GM12872 (cell line): ENCODE measurements at regions not wholly inside any gene's neighbourhood (a gene's known extent, or its start where the extent isn't known, plus 50 kb on each side); places are given as distances from the start of the nearest gene placed in this dataset.

Experiments used
- TF ChIP-seq, protein P1 (sequence below): IDR thresholded peaks from 3 replicates; pipeline ENCODE4 v1.5.1; 2011; ENCODE audit warnings: low read depth, mild to moderate bottlenecking, low read length, moderate library complexity; ENCODE audit not compliant: insufficient read depth

GRCh38 chr2:217438136-217438535 is 564.7 kb downstream of the TNS1 start:
- TF ChIP-seq, protein P1, sequence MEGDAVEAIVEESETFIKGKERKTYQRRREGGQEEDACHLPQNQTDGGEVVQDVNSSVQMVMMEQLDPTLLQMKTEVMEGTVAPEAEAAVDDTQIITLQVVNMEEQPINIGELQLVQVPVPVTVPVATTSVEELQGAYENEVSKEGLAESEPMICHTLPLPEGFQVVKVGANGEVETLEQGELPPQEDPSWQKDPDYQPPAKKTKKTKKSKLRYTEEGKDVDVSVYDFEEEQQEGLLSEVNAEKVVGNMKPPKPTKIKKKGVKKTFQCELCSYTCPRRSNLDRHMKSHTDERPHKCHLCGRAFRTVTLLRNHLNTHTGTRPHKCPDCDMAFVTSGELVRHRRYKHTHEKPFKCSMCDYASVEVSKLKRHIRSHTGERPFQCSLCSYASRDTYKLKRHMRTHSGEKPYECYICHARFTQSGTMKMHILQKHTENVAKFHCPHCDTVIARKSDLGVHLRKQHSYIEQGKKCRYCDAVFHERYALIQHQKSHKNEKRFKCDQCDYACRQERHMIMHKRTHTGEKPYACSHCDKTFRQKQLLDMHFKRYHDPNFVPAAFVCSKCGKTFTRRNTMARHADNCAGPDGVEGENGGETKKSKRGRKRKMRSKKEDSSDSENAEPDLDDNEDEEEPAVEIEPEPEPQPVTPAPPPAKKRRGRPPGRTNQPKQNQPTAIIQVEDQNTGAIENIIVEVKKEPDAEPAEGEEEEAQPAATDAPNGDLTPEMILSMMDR = no peak

DNA sequence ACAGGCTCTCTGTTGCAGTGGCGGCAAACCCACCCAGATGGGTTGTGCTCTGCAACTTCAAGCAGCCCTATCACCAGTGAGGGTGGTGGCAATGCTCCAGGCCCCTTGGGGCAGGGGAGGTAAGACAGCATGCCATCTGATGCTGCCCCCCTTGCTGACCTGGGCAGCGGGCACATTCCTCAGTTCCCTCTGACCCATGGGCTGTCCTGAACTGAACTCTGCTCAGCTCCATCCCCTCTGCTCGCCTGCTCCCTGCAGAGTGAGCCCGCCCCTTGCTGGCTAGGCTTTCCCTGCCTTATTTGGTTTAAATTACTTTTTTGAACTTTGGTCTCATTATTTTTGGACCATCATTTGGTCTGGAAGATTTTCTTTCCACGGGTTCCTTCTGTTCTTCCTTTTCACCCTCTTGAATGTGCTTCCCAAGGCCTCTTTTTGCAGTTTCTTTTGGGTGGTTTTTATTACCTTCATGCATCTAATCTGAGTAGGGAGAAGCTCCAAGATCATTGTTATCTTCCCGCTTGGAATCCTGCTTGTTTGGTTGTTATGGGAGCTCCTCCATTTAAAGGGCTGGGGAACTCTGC is 565.4 kb downstream of the TNS1 start:
- TF ChIP-seq, protein P1 = no peak

GRCh38 chr2:217436386-217436785 is 566.4 kb downstream of the TNS1 start:
- TF ChIP-seq, protein P1 = no peak

DNA sequence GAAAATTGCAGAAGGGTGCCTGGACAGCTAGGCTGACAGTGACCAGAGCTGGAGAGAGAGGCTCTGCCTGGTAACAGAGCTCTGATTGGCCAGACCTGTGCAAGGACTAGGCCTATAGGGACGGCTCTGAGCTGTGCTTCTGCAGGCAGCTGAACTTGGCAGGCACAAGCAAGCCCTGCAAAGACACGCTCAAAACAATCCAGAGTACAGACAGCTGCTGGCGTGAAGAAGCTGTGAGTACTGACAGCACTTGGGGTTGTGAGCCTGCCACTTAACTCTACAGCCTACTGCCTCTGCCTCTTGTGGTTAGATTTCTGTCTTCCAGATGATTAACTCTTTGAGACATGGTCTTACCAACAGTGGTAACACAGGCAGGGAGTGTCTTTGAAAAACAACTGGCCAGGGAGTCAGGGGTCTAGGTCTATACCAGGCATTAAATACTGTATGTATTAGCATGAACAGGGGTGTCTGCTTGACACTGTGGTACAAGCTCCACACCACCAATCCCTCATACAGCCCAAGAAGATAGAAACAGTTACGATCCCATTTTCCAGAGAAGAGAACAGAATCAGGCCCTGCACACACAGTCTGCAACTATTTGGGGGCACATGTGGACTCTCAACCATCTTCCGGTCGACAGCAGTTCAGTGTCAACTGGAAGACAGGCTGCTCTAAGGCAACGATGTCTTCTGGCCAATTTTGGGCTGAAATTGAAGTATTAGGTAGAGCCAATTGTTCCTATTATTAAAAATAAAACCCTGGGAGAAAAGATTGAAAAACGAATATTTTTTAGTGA is 568.4 kb downstream of the TNS1 start:
- TF ChIP-seq, protein P1 = no peak

GRCh38 chr2:217433522-217433921 is 569.3 kb downstream of the TNS1 start:
- TF ChIP-seq, protein P1 = no peak

DNA sequence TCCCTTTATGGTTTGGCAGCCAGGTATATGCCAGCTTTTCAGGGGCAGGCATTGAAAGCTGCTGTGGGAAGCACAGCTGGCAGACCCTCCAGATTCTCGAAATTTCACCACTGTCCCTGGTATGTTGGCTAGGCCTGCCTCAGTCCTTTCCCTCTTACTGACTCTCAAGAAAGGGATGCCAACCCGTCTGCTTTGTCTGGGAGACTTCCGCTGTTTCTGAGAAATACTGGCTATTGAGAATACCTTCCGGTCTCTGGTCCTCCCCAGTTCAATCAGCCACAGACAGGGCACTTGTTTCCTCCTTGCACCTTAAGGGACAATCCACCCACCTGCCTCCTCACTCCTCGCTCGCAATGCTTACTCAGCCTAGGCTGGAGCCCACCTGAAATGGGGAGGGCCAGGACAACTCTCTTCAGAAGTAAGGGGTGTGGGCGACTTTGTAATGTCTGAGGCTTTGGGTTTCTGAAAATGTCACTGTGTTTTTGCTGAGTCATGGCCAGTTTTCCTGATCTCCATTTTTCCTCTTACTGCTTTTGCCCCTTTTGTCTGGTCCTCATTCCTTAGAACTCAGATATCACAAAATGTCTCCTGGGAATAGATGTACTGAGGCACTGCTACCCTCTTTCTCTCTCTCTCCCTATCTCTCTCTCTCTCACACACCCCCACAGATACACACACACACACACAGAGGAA is 571.1 kb downstream of the TNS1 start:
- TF ChIP-seq, protein P1 = no peak

DNA sequence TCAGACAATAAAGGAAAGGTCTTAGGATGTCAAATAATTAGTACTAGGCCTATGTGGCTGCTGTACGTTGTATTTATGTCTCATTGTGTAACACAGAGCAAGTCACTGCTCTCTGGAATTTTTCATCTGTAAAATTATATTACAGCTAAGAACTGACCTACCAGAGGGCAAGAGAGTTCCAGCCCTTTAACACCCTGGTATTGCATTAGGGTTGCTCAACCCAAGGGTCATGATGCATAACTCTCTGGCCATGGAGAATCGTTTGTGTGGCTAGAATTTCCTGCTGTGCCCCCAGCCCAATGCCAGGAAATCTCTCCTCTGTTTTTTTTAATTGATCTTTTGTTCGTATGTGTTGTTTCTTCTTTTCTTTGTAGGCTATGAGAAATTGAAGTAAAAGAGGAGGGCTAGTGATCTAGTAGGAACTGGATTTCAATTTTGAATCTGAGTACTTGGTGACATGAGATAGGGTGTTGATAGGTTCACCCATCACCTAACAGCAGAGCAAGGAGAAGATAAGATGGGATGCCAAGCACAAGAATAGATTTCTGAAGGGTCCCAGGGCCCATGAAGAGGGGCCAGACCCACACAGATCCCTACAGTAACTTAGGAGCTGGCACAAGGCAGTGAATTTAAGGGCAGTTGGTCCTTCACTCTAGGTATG is 571.2 kb upstream of the TNP1 start:
- TF ChIP-seq, protein P1 = no peak
